ENCODE measurements at regions not wholly inside any gene's neighbourhood (a gene's known extent, or its start where the extent isn't known, plus 50 kb on each side); places are given as distances from the start of the nearest gene placed in this dataset.

DNA sequence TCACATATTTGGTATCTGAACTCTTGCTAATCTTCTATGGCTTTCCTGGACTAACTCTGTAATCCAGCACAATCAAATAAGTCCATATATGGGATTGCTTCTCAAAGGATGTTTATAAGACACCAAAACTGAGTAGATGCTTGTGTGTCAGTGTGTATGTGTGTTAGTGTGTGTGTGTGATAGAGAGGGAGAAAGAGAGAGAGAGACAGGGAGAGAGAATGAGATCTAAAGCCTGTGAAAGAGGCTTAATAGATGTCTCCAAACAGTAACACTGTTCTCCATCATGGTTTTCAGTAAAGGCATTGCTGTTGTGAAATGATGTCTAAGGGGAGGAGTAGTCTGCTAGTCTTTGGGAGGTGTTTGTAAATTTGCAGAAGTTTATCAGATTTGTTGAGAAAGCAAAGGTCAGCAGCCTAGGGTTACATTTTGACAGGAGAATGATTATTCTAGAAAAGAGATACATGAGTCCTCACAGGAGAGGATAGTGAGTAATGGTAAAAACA lies 73.9 kb upstream of the MLIP start:
- Histone ChIP-seq H3K36me3 (no peaks in the 10 kb centered on the region), H3K4me3 (no peak overlapping the region), H3K27ac (no peak overlapping the region), H3K27me3 (no peaks in the 10 kb centered on the region), H3K4me1 (ENCODE audit: insufficient read depth) (no peaks in the 10 kb centered on the region), H3K9me3 (no peaks in the 10 kb centered on the region)
- no peak for TF ChIP-seq EP300 (IDR thresholded peaks at IDR 0.05)
- no peak for TF ChIP-seq POLR2A (IDR thresholded peaks at IDR 0.05)
- TF ChIP-seq, protein P1, sequence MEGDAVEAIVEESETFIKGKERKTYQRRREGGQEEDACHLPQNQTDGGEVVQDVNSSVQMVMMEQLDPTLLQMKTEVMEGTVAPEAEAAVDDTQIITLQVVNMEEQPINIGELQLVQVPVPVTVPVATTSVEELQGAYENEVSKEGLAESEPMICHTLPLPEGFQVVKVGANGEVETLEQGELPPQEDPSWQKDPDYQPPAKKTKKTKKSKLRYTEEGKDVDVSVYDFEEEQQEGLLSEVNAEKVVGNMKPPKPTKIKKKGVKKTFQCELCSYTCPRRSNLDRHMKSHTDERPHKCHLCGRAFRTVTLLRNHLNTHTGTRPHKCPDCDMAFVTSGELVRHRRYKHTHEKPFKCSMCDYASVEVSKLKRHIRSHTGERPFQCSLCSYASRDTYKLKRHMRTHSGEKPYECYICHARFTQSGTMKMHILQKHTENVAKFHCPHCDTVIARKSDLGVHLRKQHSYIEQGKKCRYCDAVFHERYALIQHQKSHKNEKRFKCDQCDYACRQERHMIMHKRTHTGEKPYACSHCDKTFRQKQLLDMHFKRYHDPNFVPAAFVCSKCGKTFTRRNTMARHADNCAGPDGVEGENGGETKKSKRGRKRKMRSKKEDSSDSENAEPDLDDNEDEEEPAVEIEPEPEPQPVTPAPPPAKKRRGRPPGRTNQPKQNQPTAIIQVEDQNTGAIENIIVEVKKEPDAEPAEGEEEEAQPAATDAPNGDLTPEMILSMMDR (IDR thresholded peaks at IDR 0.05): no peak
- intact Hi-C loops (cut with DNase I): no loop called here
- no peak for DNase-seq

DNA sequence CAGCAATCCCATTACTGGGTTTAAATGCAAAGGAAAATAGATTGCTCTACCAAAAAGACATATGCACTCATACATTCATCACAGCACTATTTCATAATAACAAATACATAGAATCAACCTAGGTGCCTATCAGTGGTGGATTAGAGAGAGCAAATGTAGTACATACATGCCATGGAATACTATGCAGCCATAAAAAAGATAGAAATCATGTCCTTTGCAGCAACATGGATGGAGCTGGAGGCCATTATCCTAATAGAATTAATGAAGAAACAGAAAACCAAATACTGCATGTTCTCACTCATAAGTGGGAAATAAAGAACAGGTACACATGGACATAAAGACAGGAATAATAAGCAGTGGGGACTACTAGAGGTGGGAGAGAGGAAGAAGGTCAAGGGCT lies 70.7 kb upstream of the MLIP start:
- Histone ChIP-seq H3K36me3 (no peaks in the 10 kb centered on the region), H3K27me3 (no peaks in the 10 kb centered on the region)

DNA sequence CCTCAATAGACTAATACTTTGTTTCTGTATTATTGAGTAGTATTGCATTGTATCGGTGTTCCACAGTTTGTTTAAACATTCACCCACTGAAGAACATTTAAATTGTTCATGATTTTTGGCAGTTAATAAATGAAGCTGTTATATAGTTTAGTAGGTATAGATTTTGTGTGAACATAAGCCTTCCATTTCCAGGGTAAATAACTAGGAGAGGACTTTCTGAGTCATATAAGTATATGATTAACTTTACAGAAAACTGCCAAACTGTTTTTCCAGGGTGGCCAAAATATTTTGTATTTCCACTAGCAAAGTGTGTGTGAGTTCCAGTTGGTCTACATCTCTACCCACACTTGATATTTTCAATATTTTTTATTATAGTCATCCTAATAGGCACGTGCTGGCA lies 70.0 kb upstream of the MLIP start:
- Histone ChIP-seq H3K27me3 (no peaks in the 10 kb centered on the region), H3K4me3 (no peak overlapping the region), H3K27ac (no peak overlapping the region), H3K36me3 (no peaks in the 10 kb centered on the region), H3K4me1 (ENCODE audit: insufficient read depth) (no peaks in the 10 kb centered on the region), H3K9me3 (no peaks in the 10 kb centered on the region)
- TF ChIP-seq EP300 (IDR thresholded peaks at IDR 0.05): no peak
- no peak for TF ChIP-seq POLR2A (IDR thresholded peaks at IDR 0.05)
- TF ChIP-seq, protein P1 (IDR thresholded peaks at IDR 0.05): no peak
- 85 to 88% (median 85%) methylated on average over 2 of the region's 2 CpGs for WGBS, 3 donors
- DNase-seq: no peak
- intact Hi-C loops (cut with DNase I): no loop called here

More for the DNA sequence above, 70.7 kb upstream of the MLIP start:
- Histone ChIP-seq H3K9me3 (no peaks in the 10 kb centered on the region), H3K4me3 (no peak overlapping the region), H3K27ac (no peak overlapping the region), H3K4me1 (ENCODE audit: insufficient read depth) (no peaks in the 10 kb centered on the region)
- intact Hi-C loops (cut with DNase I): no loop called here
- DNase-seq: no peak
- TF ChIP-seq POLR2A (IDR thresholded peaks at IDR 0.05): no peak
- TF ChIP-seq EP300 (IDR thresholded peaks at IDR 0.05): no peak
- TF ChIP-seq, protein P1 (IDR thresholded peaks at IDR 0.05): no peak

DNA sequence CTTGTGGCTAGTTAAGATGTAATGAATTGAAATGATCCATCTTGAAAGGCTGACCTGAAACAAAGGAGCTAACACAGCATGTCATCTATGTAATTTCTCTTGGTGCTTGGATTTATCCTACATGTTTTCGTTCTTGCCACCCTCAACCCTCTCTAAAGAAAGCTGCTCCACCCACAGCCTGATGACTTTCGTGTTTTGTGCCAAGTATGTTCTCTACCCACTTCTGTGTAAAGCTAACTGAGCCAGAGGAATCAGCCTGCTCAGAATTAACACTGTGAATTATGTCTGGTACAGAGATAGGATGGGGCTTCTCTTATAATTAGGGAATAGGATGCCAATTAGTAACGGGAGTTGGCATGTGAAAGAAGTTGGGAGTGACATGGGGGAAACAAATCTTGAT lies 67.9 kb upstream of the MLIP start:
- Histone ChIP-seq H3K27me3 (no peaks in the 10 kb centered on the region), H3K4me1 (ENCODE audit: insufficient read depth) (no peaks in the 10 kb centered on the region), H3K36me3 (no peaks in the 10 kb centered on the region), H3K4me3 (no peak overlapping the region), H3K9me3 (no peaks in the 10 kb centered on the region), H3K27ac (no peak overlapping the region)
- 53 to 56% (median 54%) methylated on average over 3 of the region's 3 CpGs for WGBS, 3 donors
- TF ChIP-seq EP300 (IDR thresholded peaks at IDR 0.05) (no peak), POLR2A (IDR thresholded peaks at IDR 0.05) (no peak)
- TF ChIP-seq, protein P1 (IDR thresholded peaks at IDR 0.05): no peak
- intact Hi-C loops (cut with DNase I): no loop called here
- no peak for DNase-seq

DNA sequence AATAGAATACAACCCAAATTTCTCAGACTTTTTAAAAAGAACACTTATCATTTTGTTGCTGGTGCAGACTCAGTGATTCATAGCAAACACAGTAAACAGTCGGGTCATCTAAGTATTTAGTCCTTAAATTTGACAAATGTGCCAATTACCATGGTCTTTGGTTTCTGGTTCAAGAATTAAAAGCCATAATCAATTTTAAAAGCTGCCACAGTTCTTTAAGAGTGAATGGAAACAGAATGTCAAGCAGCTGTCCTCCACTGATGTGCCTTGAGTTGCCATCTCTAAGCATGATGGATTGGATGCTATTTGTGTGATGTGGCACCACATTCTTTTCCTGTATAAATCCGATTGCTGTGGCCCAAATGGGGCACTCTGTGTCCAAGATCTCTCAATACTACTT lies 67.2 kb upstream of the MLIP start:
- DNase-seq: no peak
- no peaks in the 10 kb centered on the region for H3K36me3 ChIP-seq
- no peaks in the 10 kb centered on the region for H3K27me3 ChIP-seq
- intact Hi-C loops (cut with DNase I): no loop called here
- no peaks in the 10 kb centered on the region for H3K9me3 ChIP-seq
- H3K27ac ChIP-seq: no peak overlapping the region
- H3K4me1 ChIP-seq (ENCODE audit: insufficient read depth): no peaks in the 10 kb centered on the region
- WGBS, 3 donors: 74 to 82% (median 76%) methylated on average over 2 of the region's 2 CpGs
- no peak overlapping the region for H3K4me3 ChIP-seq
- no peak for TF ChIP-seq POLR2A (IDR thresholded peaks at IDR 0.05)
- TF ChIP-seq, protein P1 (IDR thresholded peaks at IDR 0.05): no peak
